SJCRH30 (cell line): ENCODE measurements at regions not wholly inside any gene's neighbourhood (a gene's known extent, or its start where the extent isn't known, plus 50 kb on each side); places are given as distances from the start of the nearest gene placed in this dataset.

Source experiments
- DNase-seq, 2 experiments: peaks; one replicate each; pipeline ENCODE4 v3.0.0-alpha.2; 2015 to 2020
- H3K27ac ChIP-seq: fragments of 250-450 bp; sonication (Bioruptor Pico); 2 replicates; pipeline ENCODE4 v1.5.1; 2020; ENCODE audit warnings: mild to moderate bottlenecking, moderate library complexity
- H3K27me3 ChIP-seq: fragments of 250-450 bp; sonication (Bioruptor Pico); 2 replicates; pipeline ENCODE4 v1.5.1; 2020; ENCODE audit warnings: mild to moderate bottlenecking, moderate library complexity
- H3K36me3 ChIP-seq: fragments of 250-450 bp; sonication (Bioruptor Pico); 2 replicates; pipeline ENCODE4 v1.5.1; 2020; ENCODE audit warnings: mild to moderate bottlenecking, moderate library complexity
- H3K4me1 ChIP-seq: fragments of 250-450 bp; sonication (Bioruptor Pico); 2 replicates; pipeline ENCODE4 v1.5.1; 2020; ENCODE audit warnings: mild to moderate bottlenecking, moderate library complexity
- H3K4me3 ChIP-seq: fragments of 250-450 bp; sonication (Bioruptor Pico); 2 replicates; pipeline ENCODE4 v1.5.1; 2020; ENCODE audit warnings: mild to moderate bottlenecking, moderate library complexity
- H3K9me3 ChIP-seq: fragments of 250-450 bp; sonication (Bioruptor Pico); replicated peaks from 2 replicates; pipeline ENCODE4 v1.5.1; 2020; ENCODE audit warnings: mild to moderate bottlenecking, moderate library complexity

- H3K4me1 ChIP-seq: no peaks in the 10 kb centered on the region
- H3K27ac ChIP-seq: no peak overlapping the region
- H3K9me3 ChIP-seq: no peaks in the 10 kb centered on the region
- H3K36me3 ChIP-seq: no peaks in the 10 kb centered on the region
- no peak overlapping the region for H3K4me3 ChIP-seq
- no peak for DNase-seq
- no peaks in the 10 kb centered on the region for H3K27me3 ChIP-seq
Measured at GRCh38 chr4:186481998-186482790, 73.2 kb downstream of the MTNR1A start.

- Histone ChIP-seq H3K4me1 (peaks cover 3% of the 10 kb centered on the region; the same call in 1 of the 2 replicates), H3K27me3 (no peaks in the 10 kb centered on the region), H3K36me3 (no peaks in the 10 kb centered on the region), H3K4me3 (no peak overlapping the region), H3K9me3 (no peaks in the 10 kb centered on the region), H3K27ac (no peak overlapping the region)
- DNase-seq: no peak
Measured at GRCh38 chr4:186475202-186475601, 80.2 kb downstream of the MTNR1A start.

- peaks cover 3% of the 10 kb centered on the region; the same call in 1 of the 2 replicates for H3K4me1 ChIP-seq
- no peak overlapping the region for H3K27ac ChIP-seq
- no peaks in the 10 kb centered on the region for H3K27me3 ChIP-seq
- no peaks in the 10 kb centered on the region for H3K36me3 ChIP-seq
- no peaks in the 10 kb centered on the region for H3K9me3 ChIP-seq
- H3K4me3 ChIP-seq: no peak overlapping the region
- no peak for DNase-seq
Measured at GRCh38 chr4:186473933-186474332, 81.4 kb downstream of the MTNR1A start.

GRCh38 chr4:186472948-186473347, 82.4 kb downstream of the MTNR1A start:
- Histone ChIP-seq H3K27me3 (no peaks in the 10 kb centered on the region), H3K4me1 (peaks cover 3% of the 10 kb centered on the region; the same call in 1 of the 2 replicates), H3K4me3 (no peak overlapping the region), H3K9me3 (no peaks in the 10 kb centered on the region), H3K27ac (no peak overlapping the region), H3K36me3 (no peaks in the 10 kb centered on the region)
- peak; percentile 44 to 63 for DNase-seq

GRCh38 chr4:186471441-186471840, 83.9 kb downstream of the MTNR1A start:
- peaks cover 3% of the 10 kb centered on the region; the same call in 1 of the 2 replicates for H3K4me1 ChIP-seq

GRCh38 chr4:186458050-186458449, 97.3 kb downstream of the MTNR1A start:
- H3K27ac ChIP-seq: no peak overlapping the region
- no peaks in the 10 kb centered on the region for H3K27me3 ChIP-seq
- no peaks in the 10 kb centered on the region for H3K36me3 ChIP-seq
- no peak for DNase-seq
- no peak overlapping the region for H3K4me3 ChIP-seq
- H3K9me3 ChIP-seq: no peaks in the 10 kb centered on the region
- H3K4me1 ChIP-seq: no peaks in the 10 kb centered on the region

More at GRCh38 chr4:186471441-186471840, 83.9 kb downstream of the MTNR1A start:
- no peak for DNase-seq
- Histone ChIP-seq H3K4me3 (no peak overlapping the region), H3K9me3 (no peaks in the 10 kb centered on the region), H3K36me3 (no peaks in the 10 kb centered on the region), H3K27ac (no peak overlapping the region), H3K27me3 (no peaks in the 10 kb centered on the region)

GRCh38 chr4:186451982-186452381, 103.4 kb downstream of the MTNR1A start:
- Histone ChIP-seq H3K36me3 (no peaks in the 10 kb centered on the region), H3K4me3 (no peak overlapping the region), H3K27me3 (no peaks in the 10 kb centered on the region), H3K9me3 (no peaks in the 10 kb centered on the region), H3K27ac (no peak overlapping the region), H3K4me1 (no peaks in the 10 kb centered on the region)
- DNase-seq: no peak

- no peaks in the 10 kb centered on the region for H3K36me3 ChIP-seq
- H3K4me1 ChIP-seq: no peaks in the 10 kb centered on the region
- H3K27ac ChIP-seq: no peak overlapping the region
Measured at GRCh38 chr4:186449954-186450353, 105.4 kb downstream of the MTNR1A start.

GRCh38 chr4:186445040-186445439, 110.3 kb downstream of the MTNR1A start:
- H3K4me3 ChIP-seq: no peak overlapping the region
- H3K27ac ChIP-seq: no peak overlapping the region
- no peaks in the 10 kb centered on the region for H3K4me1 ChIP-seq
- no peak for DNase-seq
- H3K27me3 ChIP-seq: no peaks in the 10 kb centered on the region
- H3K36me3 ChIP-seq: no peaks in the 10 kb centered on the region
- no peaks in the 10 kb centered on the region for H3K9me3 ChIP-seq

More at GRCh38 chr4:186449954-186450353, 105.4 kb downstream of the MTNR1A start:
- DNase-seq: no peak
- H3K4me3 ChIP-seq: no peak overlapping the region
- no peaks in the 10 kb centered on the region for H3K27me3 ChIP-seq
- no peaks in the 10 kb centered on the region for H3K9me3 ChIP-seq

GRCh38 chr4:186441502-186441901, 113.9 kb downstream of the MTNR1A start:
- H3K27me3 ChIP-seq: no peaks in the 10 kb centered on the region
- no peaks in the 10 kb centered on the region for H3K4me1 ChIP-seq
- H3K27ac ChIP-seq: no peak overlapping the region
- H3K9me3 ChIP-seq: no peaks in the 10 kb centered on the region
- no peak for DNase-seq
- H3K36me3 ChIP-seq: no peaks in the 10 kb centered on the region
- no peak overlapping the region for H3K4me3 ChIP-seq

GRCh38 chr4:186428481-186428880, 126.9 kb downstream of the MTNR1A start:
- Histone ChIP-seq H3K27me3 (no peaks in the 10 kb centered on the region), H3K9me3 (no peaks in the 10 kb centered on the region), H3K4me1 (no peaks in the 10 kb centered on the region), H3K4me3 (no peak overlapping the region), H3K36me3 (no peaks in the 10 kb centered on the region), H3K27ac (no peak overlapping the region)
- no peak for DNase-seq

- no peak overlapping the region for H3K27ac ChIP-seq
- no peaks in the 10 kb centered on the region for H3K27me3 ChIP-seq
- no peaks in the 10 kb centered on the region for H3K4me1 ChIP-seq
- no peak for DNase-seq
- H3K9me3 ChIP-seq: no peaks in the 10 kb centered on the region
- H3K4me3 ChIP-seq: no peak overlapping the region
- H3K36me3 ChIP-seq: no peaks in the 10 kb centered on the region
Measured at GRCh38 chr4:186424745-186425144, 130.6 kb downstream of the MTNR1A start.

- H3K4me1 ChIP-seq: no peaks in the 10 kb centered on the region
- no peaks in the 10 kb centered on the region for H3K27me3 ChIP-seq
- no peak for DNase-seq
- H3K27ac ChIP-seq: no peak overlapping the region
- H3K4me3 ChIP-seq: no peak overlapping the region
- no peaks in the 10 kb centered on the region for H3K9me3 ChIP-seq
- H3K36me3 ChIP-seq: no peaks in the 10 kb centered on the region
Measured at GRCh38 chr4:186422296-186422695, 133.1 kb downstream of the MTNR1A start.

GRCh38 chr4:186416451-186417060, 138.8 kb downstream of the MTNR1A start:
- Histone ChIP-seq H3K4me1 (no peaks in the 10 kb centered on the region), H3K27me3 (no peaks in the 10 kb centered on the region), H3K4me3 (no peak overlapping the region), H3K36me3 (no peaks in the 10 kb centered on the region), H3K27ac (no peak overlapping the region), H3K9me3 (no peaks in the 10 kb centered on the region)
- no peak for DNase-seq

- H3K9me3 ChIP-seq: no peaks in the 10 kb centered on the region
- H3K27me3 ChIP-seq: no peaks in the 10 kb centered on the region
- H3K27ac ChIP-seq: no peak overlapping the region
- H3K36me3 ChIP-seq: no peaks in the 10 kb centered on the region
- DNase-seq: no peak
- H3K4me3 ChIP-seq: no peak overlapping the region
- H3K4me1 ChIP-seq: no peaks in the 10 kb centered on the region
Measured at GRCh38 chr4:186414390-186414789, 141.0 kb downstream of the MTNR1A start.
